Nephron progenitor cell (in vitro differentiated cells): ENCODE measurements at regions not wholly inside any gene's neighbourhood (a gene's known extent, or its start where the extent isn't known, plus 50 kb on each side); places are given as distances from the start of the nearest gene placed in this dataset.

ENCODE experiments used
- DNase-seq: peaks from one replicate; pipeline ENCODE4 v3.0.0; 2021
- H3K27ac Mint-ChIP-seq: 2 replicates; pipeline ENCODE4 v1.8.0; 2021; ENCODE audit warnings: mild to moderate bottlenecking, moderate library complexity, mixed read lengths
- H3K27me3 Mint-ChIP-seq: 2 replicates; pipeline ENCODE4 v1.8.0; 2021; ENCODE audit warnings: mild to moderate bottlenecking, low read depth, mixed read lengths; ENCODE audit not compliant: poor library complexity
- H3K36me3 Mint-ChIP-seq: 2 replicates; pipeline ENCODE4 v1.8.0; 2021; ENCODE audit warnings: low read depth, mixed read lengths
- H3K4me1 Mint-ChIP-seq: 2 replicates; pipeline ENCODE4 v1.8.0; 2021; ENCODE audit warnings: mixed read lengths
- H3K4me3 Mint-ChIP-seq: 2 replicates; pipeline ENCODE4 v1.8.0; 2021; ENCODE audit warnings: mild to moderate bottlenecking, moderate library complexity, mixed read lengths
- H3K9me3 Mint-ChIP-seq: 2 replicates; pipeline ENCODE4 v1.8.0; 2021; ENCODE audit warnings: mild to moderate bottlenecking, moderate library complexity, mixed read lengths
- CTCF ChIP-seq: fragments of 200-600 bp; sonication (generic); IDR thresholded peaks from 2 replicates; pipeline ENCODE4 v1.5.0; 2021; ENCODE audit warnings: antibody characterized with exemption

GRCh38 chr20:12512755-12513154 lies 496.0 kb upstream of the SPTLC3 start:
- H3K4me1 Mint-ChIP-seq = no peaks in the 10 kb centered on the region
- no peaks in the 10 kb centered on the region for H3K9me3 Mint-ChIP-seq
- peaks cover 8% of the 10 kb centered on the region for H3K27me3 Mint-ChIP-seq
- H3K4me3 Mint-ChIP-seq = no peak overlapping the region
- TF ChIP-seq CTCF = no peak
- no peak for DNase-seq
- no peak overlapping the region for H3K27ac Mint-ChIP-seq
- no peaks in the 10 kb centered on the region for H3K36me3 Mint-ChIP-seq

GRCh38 chr20:12528104-12528503 lies 480.7 kb upstream of the SPTLC3 start:
- H3K4me1 Mint-ChIP-seq = no peaks in the 10 kb centered on the region
- H3K27ac Mint-ChIP-seq = no peak overlapping the region
- H3K27me3 Mint-ChIP-seq = peaks cover 3% of the 10 kb centered on the region
- no peak for TF ChIP-seq CTCF
- H3K4me3 Mint-ChIP-seq = no peak overlapping the region
- peaks cover 7% of the 10 kb centered on the region for H3K9me3 Mint-ChIP-seq
- no peak for DNase-seq
- no peaks in the 10 kb centered on the region for H3K36me3 Mint-ChIP-seq

- no peak for TF ChIP-seq CTCF
- Mint-ChIP-seq H3K4me1 (no peaks in the 10 kb centered on the region), H3K27ac (no peak overlapping the region), H3K36me3 (no peaks in the 10 kb centered on the region), H3K4me3 (no peak overlapping the region), H3K27me3 (peaks cover 6% of the 10 kb centered on the region), H3K9me3 (peaks cover 11% of the 10 kb centered on the region)
- DNase-seq = no peak
Measured at GRCh38 chr20:12528591-12529041, 480.2 kb upstream of the SPTLC3 start.

- Mint-ChIP-seq H3K27ac (no peak overlapping the region), H3K4me3 (no peak overlapping the region), H3K4me1 (no peaks in the 10 kb centered on the region), H3K36me3 (no peaks in the 10 kb centered on the region), H3K9me3 (peaks cover 11% of the 10 kb centered on the region), H3K27me3 (peaks cover 6% of the 10 kb centered on the region)
- no peak for DNase-seq
- TF ChIP-seq CTCF = no peak
Measured at GRCh38 chr20:12531626-12532025, 477.1 kb upstream of the SPTLC3 start.

- peaks cover 15% of the 10 kb centered on the region for H3K27me3 Mint-ChIP-seq
- H3K36me3 Mint-ChIP-seq = no peaks in the 10 kb centered on the region
- DNase-seq = no peak
- H3K27ac Mint-ChIP-seq = no peak overlapping the region
- H3K4me3 Mint-ChIP-seq = no peak overlapping the region
- TF ChIP-seq CTCF = no peak
- H3K9me3 Mint-ChIP-seq = peaks cover 11% of the 10 kb centered on the region
- no peaks in the 10 kb centered on the region for H3K4me1 Mint-ChIP-seq
Measured at GRCh38 chr20:12535316-12535715, 473.5 kb upstream of the SPTLC3 start.

GRCh38 chr20:12535770-12536169 lies 473.0 kb upstream of the SPTLC3 start:
- peaks cover 11% of the 10 kb centered on the region for H3K9me3 Mint-ChIP-seq
- TF ChIP-seq CTCF = no peak
- DNase-seq = no peak
- H3K4me3 Mint-ChIP-seq = no peak overlapping the region
- no peak overlapping the region for H3K27ac Mint-ChIP-seq
- no peaks in the 10 kb centered on the region for H3K4me1 Mint-ChIP-seq
- peaks cover 16% of the 10 kb centered on the region for H3K27me3 Mint-ChIP-seq
- no peaks in the 10 kb centered on the region for H3K36me3 Mint-ChIP-seq
